DMS53 treated with DMSO at 0.1 percent for 48 hours (cell line): ENCODE measurements at regions not wholly inside any gene's neighbourhood (a gene's known extent, or its start where the extent isn't known, plus 50 kb on each side); places are given as distances from the start of the nearest gene placed in this dataset.

Experiments
- DNase-seq: peaks from one replicate; lab custom pipeline; 2025; ENCODE audit not compliant: unreplicated experiment; lab: John Stamatoyannopoulos, UW

GRCh38 chr20:23207826-23208540 is 121.9 kb upstream of the CD93 start:
- no peak for DNase-seq

- no peak for DNase-seq
Measured at GRCh38 chr20:23206995-23207394, 120.9 kb upstream of the CD93 start.

GRCh38 chr20:23206061-23206460 is 119.9 kb upstream of the CD93 start:
- DNase-seq, result no peak

- DNase-seq, result no peak
Measured at GRCh38 chr20:23205611-23206041, 119.5 kb upstream of the CD93 start.

- no peak for DNase-seq
Measured at GRCh38 chr20:23205211-23205610, 119.1 kb upstream of the CD93 start.

GRCh38 chr20:23203951-23204730 is 118.0 kb upstream of the CD93 start:
- DNase-seq, result no peak

- DNase-seq, result no peak
Measured at GRCh38 chr20:23203310-23203709, 117.2 kb upstream of the CD93 start.

GRCh38 chr20:23201658-23202057 is 115.5 kb upstream of the CD93 start:
- no peak for DNase-seq

- peak; percentile 1 for DNase-seq
Measured at GRCh38 chr20:23200914-23201313, 114.8 kb upstream of the CD93 start.

GRCh38 chr20:23200413-23200812 is 114.3 kb upstream of the CD93 start:
- no peak for DNase-seq

- DNase-seq, result no peak
Measured at GRCh38 chr20:23199356-23199755, 113.2 kb upstream of the CD93 start.

GRCh38 chr20:23198815-23199214 is 112.7 kb upstream of the CD93 start:
- no peak for DNase-seq

GRCh38 chr20:23197836-23198235 is 111.7 kb upstream of the CD93 start:
- DNase-seq, result no peak

GRCh38 chr20:23195636-23196035 is 109.5 kb upstream of the CD93 start:
- DNase-seq, result no peak

- no peak for DNase-seq
Measured at GRCh38 chr20:23193801-23194384, 107.8 kb upstream of the CD93 start.

- DNase-seq, result no peak
Measured at GRCh38 chr20:23192469-23192868, 106.3 kb upstream of the CD93 start.

GRCh38 chr20:23190557-23190956 is 104.4 kb upstream of the CD93 start:
- DNase-seq, result no peak

- no peak for DNase-seq
Measured at GRCh38 chr20:23189854-23190253, 103.7 kb upstream of the CD93 start.

GRCh38 chr20:23189341-23189740 is 103.2 kb upstream of the CD93 start:
- no peak for DNase-seq

- no peak for DNase-seq
Measured at GRCh38 chr20:23188377-23189169, 102.4 kb upstream of the CD93 start.

- no peak for DNase-seq
Measured at GRCh38 chr20:23187751-23188150, 101.6 kb upstream of the CD93 start.
